DOHH2 (cell line): ENCODE measurements at regions not wholly inside any gene's neighbourhood (a gene's known extent, or its start where the extent isn't known, plus 50 kb on each side); places are given as distances from the start of the nearest gene placed in this dataset.

Experiments
- H3F3A ChIP-seq: fragments of 200-600 bp; sonication (generic), shearing (Covaris generic); 2 replicates; pipeline ENCODE4 v1.6.0; 2016; ENCODE audit warnings: antibody characterized with exemption, mild to moderate bottlenecking; ENCODE audit not compliant: control insufficient read depth, insufficient read depth
- H3K27ac ChIP-seq: fragments of 200-600 bp; sonication (generic); 2 replicates; pipeline ENCODE4 v1.5.1; 2014; ENCODE audit warnings: low read depth, mild to moderate bottlenecking, low read length, moderate library complexity
- H3K27me3 ChIP-seq: fragments of 200-600 bp; sonication (generic); 2 replicates; pipeline ENCODE4 v1.6.1; 2014; ENCODE audit warnings: mild to moderate bottlenecking, low read length, mixed read lengths; ENCODE audit not compliant: control insufficient read depth
- H3K36me3 ChIP-seq: fragments of 200-600 bp; sonication (generic); 2 replicates; pipeline ENCODE4 v1.6.1; 2014; ENCODE audit warnings: mild to moderate bottlenecking, low read length, moderate library complexity, mixed read lengths; ENCODE audit not compliant: control insufficient read depth
- H3K4me1 ChIP-seq: fragments of 200-600 bp; sonication (generic); 2 replicates; pipeline ENCODE4 v1.6.1; 2014; ENCODE audit warnings: mild to moderate bottlenecking, low read length, mixed read lengths; ENCODE audit not compliant: control insufficient read depth
- H3K4me2 ChIP-seq: fragments of 200-600 bp; sonication (generic); 2 replicates; pipeline ENCODE4 v1.6.0; 2014; ENCODE audit warnings: mild to moderate bottlenecking, low read length, moderate library complexity
- H3K4me3 ChIP-seq: fragments of 200-600 bp; sonication (generic); 2 replicates; pipeline ENCODE4 v1.5.1; 2014; ENCODE audit warnings: mild to moderate bottlenecking, low read length, mixed read lengths
- H3K79me2 ChIP-seq: fragments of 200-600 bp; sonication (generic); 2 replicates; pipeline ENCODE4 v1.6.1; 2014; ENCODE audit warnings: mild to moderate bottlenecking, low read length, mixed read lengths; ENCODE audit not compliant: control insufficient read depth
- H3K9me2 ChIP-seq: fragments of 200-600 bp; sonication (generic); replicated peaks from 2 replicates; pipeline ENCODE4 v1.6.1; 2014; ENCODE audit warnings: mild to moderate bottlenecking, low read length, mixed read lengths; ENCODE audit not compliant: control insufficient read depth
- H3K9me3 ChIP-seq: fragments of 200-600 bp; sonication (generic); 2 replicates; pipeline ENCODE4 v1.6.1; 2014; ENCODE audit warnings: antibody characterized with exemption, low read length, mixed read lengths; ENCODE audit not compliant: control insufficient read depth, insufficient read depth
- H4K20me1 ChIP-seq: fragments of 200-600 bp; sonication (generic); 2 replicates; pipeline ENCODE4 v1.6.0; 2014; ENCODE audit warnings: low read depth, mild to moderate bottlenecking, antibody characterized with exemption, low read length, moderate library complexity; ENCODE audit not compliant: control insufficient read depth, insufficient read depth
- EZH2phosphoT487 ChIP-seq: fragments of 200-600 bp; sonication (generic); IDR thresholded peaks from 2 replicates; pipeline ENCODE4 v1.6.1; 2017; ENCODE audit warnings: borderline replicate concordance, mild to moderate bottlenecking, antibody characterized with exemption, low read length, moderate library complexity, mixed read lengths
- TF ChIP-seq, protein P1 (sequence below): fragments of 200-600 bp; sonication (generic); IDR thresholded peaks from one replicate; pipeline ENCODE4 v1.5.1; 2014; ENCODE audit warnings: antibody characterized with exemption, mild to moderate bottlenecking, low read depth, low read length; ENCODE audit not compliant: poor library complexity, severe bottlenecking

DNA sequence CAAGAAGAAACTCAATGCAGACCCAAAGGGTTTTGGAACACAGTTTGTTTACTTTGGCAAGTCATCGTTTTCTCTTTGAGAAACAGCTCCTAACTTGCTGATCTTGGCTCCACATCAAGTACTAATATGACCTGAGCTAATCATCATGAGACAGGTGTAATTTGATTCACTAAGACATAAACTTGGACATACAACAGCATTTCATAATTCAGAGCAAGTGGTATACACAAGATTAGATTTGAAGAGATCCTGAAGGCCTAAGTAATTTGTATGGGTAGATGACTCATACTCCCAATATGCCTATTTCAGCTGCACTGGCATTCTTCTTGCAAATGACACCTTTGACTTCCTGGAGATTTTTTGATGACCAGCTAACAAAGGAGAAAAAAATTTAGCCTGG, 1521.7 kb downstream of the RPA4 start:
- Histone ChIP-seq H3K79me2 (no peaks in the 10 kb centered on the region), H3K4me1 (no peaks in the 10 kb centered on the region), H3K4me3 (no peak overlapping the region), H3K27me3 (no peaks in the 10 kb centered on the region), H3K9me3 (no peaks in the 10 kb centered on the region), H3F3A (no peaks in the 10 kb centered on the region), H3K4me2 (no peak overlapping the region), H3K27ac (no peak overlapping the region), H3K9me2 (no peaks in the 10 kb centered on the region), H3K36me3 (no peaks in the 10 kb centered on the region), H4K20me1 (no peaks in the 10 kb centered on the region)
- no peak for TF ChIP-seq EZH2phosphoT487
- TF ChIP-seq, protein P1, sequence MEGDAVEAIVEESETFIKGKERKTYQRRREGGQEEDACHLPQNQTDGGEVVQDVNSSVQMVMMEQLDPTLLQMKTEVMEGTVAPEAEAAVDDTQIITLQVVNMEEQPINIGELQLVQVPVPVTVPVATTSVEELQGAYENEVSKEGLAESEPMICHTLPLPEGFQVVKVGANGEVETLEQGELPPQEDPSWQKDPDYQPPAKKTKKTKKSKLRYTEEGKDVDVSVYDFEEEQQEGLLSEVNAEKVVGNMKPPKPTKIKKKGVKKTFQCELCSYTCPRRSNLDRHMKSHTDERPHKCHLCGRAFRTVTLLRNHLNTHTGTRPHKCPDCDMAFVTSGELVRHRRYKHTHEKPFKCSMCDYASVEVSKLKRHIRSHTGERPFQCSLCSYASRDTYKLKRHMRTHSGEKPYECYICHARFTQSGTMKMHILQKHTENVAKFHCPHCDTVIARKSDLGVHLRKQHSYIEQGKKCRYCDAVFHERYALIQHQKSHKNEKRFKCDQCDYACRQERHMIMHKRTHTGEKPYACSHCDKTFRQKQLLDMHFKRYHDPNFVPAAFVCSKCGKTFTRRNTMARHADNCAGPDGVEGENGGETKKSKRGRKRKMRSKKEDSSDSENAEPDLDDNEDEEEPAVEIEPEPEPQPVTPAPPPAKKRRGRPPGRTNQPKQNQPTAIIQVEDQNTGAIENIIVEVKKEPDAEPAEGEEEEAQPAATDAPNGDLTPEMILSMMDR = no peak

DNA sequence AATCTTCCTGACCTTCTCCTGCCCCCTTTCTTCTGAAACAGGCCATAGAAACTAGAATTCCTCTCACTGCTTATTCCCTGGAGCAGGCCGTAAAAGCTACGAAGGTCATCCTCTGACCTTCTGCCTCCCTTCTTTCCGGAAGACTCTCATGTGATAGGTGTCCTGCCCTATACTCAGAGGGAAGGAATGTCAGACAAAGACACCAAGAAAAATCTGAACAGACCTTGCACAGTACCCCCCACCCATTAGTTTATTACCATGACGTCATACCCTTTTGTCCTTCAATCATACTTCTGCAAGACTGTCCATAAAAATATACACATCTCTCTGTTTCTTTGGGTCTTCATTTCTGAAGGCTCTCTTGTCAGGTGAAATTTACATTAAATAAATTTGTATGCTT, 1523.9 kb downstream of the RPA4 start:
- H3K4me1 ChIP-seq = no peaks in the 10 kb centered on the region
- H3K27me3 ChIP-seq = no peaks in the 10 kb centered on the region
- no peaks in the 10 kb centered on the region for H3K36me3 ChIP-seq
- no peaks in the 10 kb centered on the region for H4K20me1 ChIP-seq
- no peak overlapping the region for H3K27ac ChIP-seq
- H3K4me2 ChIP-seq = no peak overlapping the region
- H3F3A ChIP-seq = no peaks in the 10 kb centered on the region
- no peaks in the 10 kb centered on the region for H3K79me2 ChIP-seq
- no peak overlapping the region for H3K4me3 ChIP-seq
- H3K9me3 ChIP-seq = no peaks in the 10 kb centered on the region
- TF ChIP-seq EZH2phosphoT487 = no peak
- TF ChIP-seq, protein P1 = no peak
- no peaks in the 10 kb centered on the region for H3K9me2 ChIP-seq

DNA sequence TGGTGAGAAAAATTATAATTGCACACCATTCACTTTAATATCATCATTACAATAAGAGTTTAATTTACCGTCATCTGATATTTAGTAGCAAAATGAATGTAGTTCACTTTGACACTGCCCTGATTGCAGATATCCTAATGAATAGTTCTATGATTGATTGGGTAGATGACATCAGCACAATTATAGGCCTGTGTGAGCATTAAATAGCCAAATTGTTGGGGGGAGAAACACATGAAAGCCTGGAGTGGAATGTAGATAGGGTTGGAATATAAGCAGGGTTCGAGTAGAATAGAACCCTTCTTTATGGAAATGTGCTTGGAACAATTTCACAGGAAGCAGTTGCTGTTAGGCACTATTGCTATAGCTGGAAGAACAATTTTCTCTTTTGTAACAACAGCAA, 1526.2 kb downstream of the RPA4 start:
- Histone ChIP-seq H3K36me3 (no peaks in the 10 kb centered on the region), H3K4me2 (no peak overlapping the region), H3F3A (no peaks in the 10 kb centered on the region), H3K79me2 (no peaks in the 10 kb centered on the region), H4K20me1 (no peaks in the 10 kb centered on the region), H3K4me1 (no peaks in the 10 kb centered on the region), H3K9me2 (no peaks in the 10 kb centered on the region), H3K9me3 (no peaks in the 10 kb centered on the region), H3K27me3 (no peaks in the 10 kb centered on the region), H3K4me3 (no peak overlapping the region), H3K27ac (no peak overlapping the region)
- TF ChIP-seq EZH2phosphoT487 = no peak
- TF ChIP-seq, protein P1 = no peak

DNA sequence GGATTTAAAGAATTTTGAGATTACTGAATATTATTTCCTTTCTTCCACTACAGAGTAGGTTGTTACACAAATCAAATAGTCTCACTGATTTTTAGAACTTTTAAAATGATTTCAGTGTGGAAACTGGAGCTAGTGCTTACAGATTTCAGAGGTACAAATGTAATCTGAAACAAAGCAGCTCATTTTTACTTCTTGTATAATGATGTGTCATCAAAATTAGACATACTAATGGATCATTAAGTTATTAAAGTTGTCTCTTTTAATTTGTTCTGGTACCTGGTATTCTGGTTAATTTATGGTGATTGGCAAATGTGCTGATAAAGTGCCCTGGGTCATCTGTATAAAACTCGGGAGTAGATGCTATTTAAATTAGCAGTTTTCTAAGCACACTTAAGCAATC, 1528.3 kb downstream of the RPA4 start:
- Histone ChIP-seq H3K27me3 (no peaks in the 10 kb centered on the region), H3K79me2 (no peaks in the 10 kb centered on the region), H3K9me2 (no peaks in the 10 kb centered on the region), H4K20me1 (no peaks in the 10 kb centered on the region), H3F3A (no peaks in the 10 kb centered on the region), H3K9me3 (no peaks in the 10 kb centered on the region), H3K36me3 (no peaks in the 10 kb centered on the region), H3K27ac (no peak overlapping the region), H3K4me1 (no peaks in the 10 kb centered on the region), H3K4me2 (no peak overlapping the region), H3K4me3 (no peak overlapping the region)
- TF ChIP-seq EZH2phosphoT487 = no peak
- TF ChIP-seq, protein P1 = no peak
